Left lobe of liver (tissue), 2 donors: ENCODE measurements at regions not wholly inside any gene's neighbourhood (a gene's known extent, or its start where the extent isn't known, plus 50 kb on each side); places are given as distances from the start of the nearest gene placed in this dataset.

Experiments used
- ATAC-seq: fragments of 200-7000 bp; cut with Tn5 transposase; one replicate; pipeline ENCODE4 v1.9.1; 2020; ENCODE audit warnings: mild to moderate bottlenecking, moderate library complexity
- DNase-seq: peaks from one replicate; pipeline ENCODE4 v3.0.0-alpha.2; 2020; ENCODE audit warnings: low spot score
- donor health status: DM: no; HTN: no; CAD: no; lungs with moderate emphysema.
- donor health status: DM: no; HTN: yes; CAD: no.

- no peak for DNase-seq
- ATAC-seq, result no peak
Observed at GRCh38 chr10:56662765-56663447, 301.8 kb upstream of the ZWINT start.

GRCh38 chr10:56653289-56653688 lies 292.2 kb upstream of the ZWINT start:
- DNase-seq (no peak), ATAC-seq (no peak)

- no peak for ATAC-seq
- DNase-seq, result no peak
Observed at GRCh38 chr10:56646329-56647111, 285.5 kb upstream of the ZWINT start.

- ATAC-seq, result no peak
- DNase-seq, result no peak
Observed at GRCh38 chr10:56633876-56634452, 272.9 kb upstream of the ZWINT start.

GRCh38 chr10:56632537-56632936 lies 271.5 kb upstream of the ZWINT start:
- ATAC-seq, result no peak
- DNase-seq, result no peak

GRCh38 chr10:56624082-56624481 lies 263.0 kb upstream of the ZWINT start:
- DNase-seq, result no peak

GRCh38 chr10:56623064-56623463 lies 262.0 kb upstream of the ZWINT start:
- ATAC-seq (peak; percentile 73), DNase-seq (no peak)

More at GRCh38 chr10:56624082-56624481, 263.0 kb upstream of the ZWINT start:
- no peak for ATAC-seq

- peak; percentile 90 for ATAC-seq
- DNase-seq, result no peak
Observed at GRCh38 chr10:56622335-56622973, 261.4 kb upstream of the ZWINT start.

- ATAC-seq, result no peak
- no peak for DNase-seq
Observed at GRCh38 chr10:56606202-56606601, 245.1 kb upstream of the ZWINT start.

- ATAC-seq (no peak), DNase-seq (no peak)
Observed at GRCh38 chr10:56605051-56605450, 244.0 kb upstream of the ZWINT start.

- ATAC-seq (no peak), DNase-seq (no peak)
Observed at GRCh38 chr10:56604624-56605023, 243.6 kb upstream of the ZWINT start.

GRCh38 chr10:56599201-56599600 lies 238.1 kb upstream of the ZWINT start:
- no peak for DNase-seq
- ATAC-seq, result no peak

GRCh38 chr10:56596257-56596656 lies 235.2 kb upstream of the ZWINT start:
- ATAC-seq, result no peak
- no peak for DNase-seq

GRCh38 chr10:56593120-56593519 lies 232.1 kb upstream of the ZWINT start:
- DNase-seq (no peak), ATAC-seq (no peak)

GRCh38 chr10:56586461-56586891 lies 225.4 kb upstream of the ZWINT start:
- DNase-seq (no peak), ATAC-seq (no peak)

- no peak for ATAC-seq
- no peak for DNase-seq
Observed at GRCh38 chr10:56585447-56586171, 224.6 kb upstream of the ZWINT start.

GRCh38 chr10:56583316-56583715 lies 222.3 kb upstream of the ZWINT start:
- no peak for ATAC-seq

GRCh38 chr10:56567580-56567979 lies 206.5 kb upstream of the ZWINT start:
- no peak for DNase-seq
- ATAC-seq, result no peak

More at GRCh38 chr10:56583316-56583715, 222.3 kb upstream of the ZWINT start:
- no peak for DNase-seq

GRCh38 chr10:56561336-56561735 lies 200.3 kb upstream of the ZWINT start:
- DNase-seq (no peak), ATAC-seq (no peak)

- no peak for ATAC-seq
- DNase-seq, result no peak
Observed at GRCh38 chr10:56551037-56551436, 190.0 kb upstream of the ZWINT start.

- ATAC-seq (no peak), DNase-seq (no peak)
Observed at GRCh38 chr10:56547163-56547562, 186.1 kb upstream of the ZWINT start.
